ENCODE measurements at regions not wholly inside any gene's neighbourhood (a gene's known extent, or its start where the extent isn't known, plus 50 kb on each side); places are given as distances from the start of the nearest gene placed in this dataset.

GRCh38 chr3:111338059-111338698 lies 203.8 kb upstream of the CD96 start:
- TF ChIP-seq, protein P1, sequence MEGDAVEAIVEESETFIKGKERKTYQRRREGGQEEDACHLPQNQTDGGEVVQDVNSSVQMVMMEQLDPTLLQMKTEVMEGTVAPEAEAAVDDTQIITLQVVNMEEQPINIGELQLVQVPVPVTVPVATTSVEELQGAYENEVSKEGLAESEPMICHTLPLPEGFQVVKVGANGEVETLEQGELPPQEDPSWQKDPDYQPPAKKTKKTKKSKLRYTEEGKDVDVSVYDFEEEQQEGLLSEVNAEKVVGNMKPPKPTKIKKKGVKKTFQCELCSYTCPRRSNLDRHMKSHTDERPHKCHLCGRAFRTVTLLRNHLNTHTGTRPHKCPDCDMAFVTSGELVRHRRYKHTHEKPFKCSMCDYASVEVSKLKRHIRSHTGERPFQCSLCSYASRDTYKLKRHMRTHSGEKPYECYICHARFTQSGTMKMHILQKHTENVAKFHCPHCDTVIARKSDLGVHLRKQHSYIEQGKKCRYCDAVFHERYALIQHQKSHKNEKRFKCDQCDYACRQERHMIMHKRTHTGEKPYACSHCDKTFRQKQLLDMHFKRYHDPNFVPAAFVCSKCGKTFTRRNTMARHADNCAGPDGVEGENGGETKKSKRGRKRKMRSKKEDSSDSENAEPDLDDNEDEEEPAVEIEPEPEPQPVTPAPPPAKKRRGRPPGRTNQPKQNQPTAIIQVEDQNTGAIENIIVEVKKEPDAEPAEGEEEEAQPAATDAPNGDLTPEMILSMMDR (conservative IDR thresholded peaks at IDR 0.05; ENCODE audit: low read depth in 2 of 2), result peak; percentile 88 to 97
- TF ChIP-seq POLR2AphosphoS5 (IDR thresholded peaks at IDR 0.05; ENCODE audit: low read depth) (no peak), JUNB (IDR thresholded peaks at IDR 0.05; ENCODE audit: unreplicated experiment) (no peak), EZH2 (IDR thresholded peaks at IDR 0.05; ENCODE audit: low read depth, unreplicated experiment) (no peak), EZH2phosphoT487 (IDR thresholded peaks at IDR 0.05; ENCODE audit: unreplicated experiment) (no peak), CREB1 (CRISPR knock-in tag; IDR thresholded peaks at IDR 0.05; ENCODE audit: low read depth) (no peak), REST (IDR thresholded peaks at IDR 0.05; ENCODE audit: unreplicated experiment) (no peak), NANOG (IDR thresholded peaks at IDR 0.05; ENCODE audit: borderline replicate concordance) (no peak), ZNF114 (CRISPR knock-in tag; IDR thresholded peaks at IDR 0.05) (no peak)
- TF ChIP-seq, protein P2, sequence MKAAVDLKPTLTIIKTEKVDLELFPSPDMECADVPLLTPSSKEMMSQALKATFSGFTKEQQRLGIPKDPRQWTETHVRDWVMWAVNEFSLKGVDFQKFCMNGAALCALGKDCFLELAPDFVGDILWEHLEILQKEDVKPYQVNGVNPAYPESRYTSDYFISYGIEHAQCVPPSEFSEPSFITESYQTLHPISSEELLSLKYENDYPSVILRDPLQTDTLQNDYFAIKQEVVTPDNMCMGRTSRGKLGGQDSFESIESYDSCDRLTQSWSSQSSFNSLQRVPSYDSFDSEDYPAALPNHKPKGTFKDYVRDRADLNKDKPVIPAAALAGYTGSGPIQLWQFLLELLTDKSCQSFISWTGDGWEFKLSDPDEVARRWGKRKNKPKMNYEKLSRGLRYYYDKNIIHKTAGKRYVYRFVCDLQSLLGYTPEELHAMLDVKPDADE (IDR thresholded peaks at IDR 0.05), result no peak
- TF ChIP-seq, protein P3, sequence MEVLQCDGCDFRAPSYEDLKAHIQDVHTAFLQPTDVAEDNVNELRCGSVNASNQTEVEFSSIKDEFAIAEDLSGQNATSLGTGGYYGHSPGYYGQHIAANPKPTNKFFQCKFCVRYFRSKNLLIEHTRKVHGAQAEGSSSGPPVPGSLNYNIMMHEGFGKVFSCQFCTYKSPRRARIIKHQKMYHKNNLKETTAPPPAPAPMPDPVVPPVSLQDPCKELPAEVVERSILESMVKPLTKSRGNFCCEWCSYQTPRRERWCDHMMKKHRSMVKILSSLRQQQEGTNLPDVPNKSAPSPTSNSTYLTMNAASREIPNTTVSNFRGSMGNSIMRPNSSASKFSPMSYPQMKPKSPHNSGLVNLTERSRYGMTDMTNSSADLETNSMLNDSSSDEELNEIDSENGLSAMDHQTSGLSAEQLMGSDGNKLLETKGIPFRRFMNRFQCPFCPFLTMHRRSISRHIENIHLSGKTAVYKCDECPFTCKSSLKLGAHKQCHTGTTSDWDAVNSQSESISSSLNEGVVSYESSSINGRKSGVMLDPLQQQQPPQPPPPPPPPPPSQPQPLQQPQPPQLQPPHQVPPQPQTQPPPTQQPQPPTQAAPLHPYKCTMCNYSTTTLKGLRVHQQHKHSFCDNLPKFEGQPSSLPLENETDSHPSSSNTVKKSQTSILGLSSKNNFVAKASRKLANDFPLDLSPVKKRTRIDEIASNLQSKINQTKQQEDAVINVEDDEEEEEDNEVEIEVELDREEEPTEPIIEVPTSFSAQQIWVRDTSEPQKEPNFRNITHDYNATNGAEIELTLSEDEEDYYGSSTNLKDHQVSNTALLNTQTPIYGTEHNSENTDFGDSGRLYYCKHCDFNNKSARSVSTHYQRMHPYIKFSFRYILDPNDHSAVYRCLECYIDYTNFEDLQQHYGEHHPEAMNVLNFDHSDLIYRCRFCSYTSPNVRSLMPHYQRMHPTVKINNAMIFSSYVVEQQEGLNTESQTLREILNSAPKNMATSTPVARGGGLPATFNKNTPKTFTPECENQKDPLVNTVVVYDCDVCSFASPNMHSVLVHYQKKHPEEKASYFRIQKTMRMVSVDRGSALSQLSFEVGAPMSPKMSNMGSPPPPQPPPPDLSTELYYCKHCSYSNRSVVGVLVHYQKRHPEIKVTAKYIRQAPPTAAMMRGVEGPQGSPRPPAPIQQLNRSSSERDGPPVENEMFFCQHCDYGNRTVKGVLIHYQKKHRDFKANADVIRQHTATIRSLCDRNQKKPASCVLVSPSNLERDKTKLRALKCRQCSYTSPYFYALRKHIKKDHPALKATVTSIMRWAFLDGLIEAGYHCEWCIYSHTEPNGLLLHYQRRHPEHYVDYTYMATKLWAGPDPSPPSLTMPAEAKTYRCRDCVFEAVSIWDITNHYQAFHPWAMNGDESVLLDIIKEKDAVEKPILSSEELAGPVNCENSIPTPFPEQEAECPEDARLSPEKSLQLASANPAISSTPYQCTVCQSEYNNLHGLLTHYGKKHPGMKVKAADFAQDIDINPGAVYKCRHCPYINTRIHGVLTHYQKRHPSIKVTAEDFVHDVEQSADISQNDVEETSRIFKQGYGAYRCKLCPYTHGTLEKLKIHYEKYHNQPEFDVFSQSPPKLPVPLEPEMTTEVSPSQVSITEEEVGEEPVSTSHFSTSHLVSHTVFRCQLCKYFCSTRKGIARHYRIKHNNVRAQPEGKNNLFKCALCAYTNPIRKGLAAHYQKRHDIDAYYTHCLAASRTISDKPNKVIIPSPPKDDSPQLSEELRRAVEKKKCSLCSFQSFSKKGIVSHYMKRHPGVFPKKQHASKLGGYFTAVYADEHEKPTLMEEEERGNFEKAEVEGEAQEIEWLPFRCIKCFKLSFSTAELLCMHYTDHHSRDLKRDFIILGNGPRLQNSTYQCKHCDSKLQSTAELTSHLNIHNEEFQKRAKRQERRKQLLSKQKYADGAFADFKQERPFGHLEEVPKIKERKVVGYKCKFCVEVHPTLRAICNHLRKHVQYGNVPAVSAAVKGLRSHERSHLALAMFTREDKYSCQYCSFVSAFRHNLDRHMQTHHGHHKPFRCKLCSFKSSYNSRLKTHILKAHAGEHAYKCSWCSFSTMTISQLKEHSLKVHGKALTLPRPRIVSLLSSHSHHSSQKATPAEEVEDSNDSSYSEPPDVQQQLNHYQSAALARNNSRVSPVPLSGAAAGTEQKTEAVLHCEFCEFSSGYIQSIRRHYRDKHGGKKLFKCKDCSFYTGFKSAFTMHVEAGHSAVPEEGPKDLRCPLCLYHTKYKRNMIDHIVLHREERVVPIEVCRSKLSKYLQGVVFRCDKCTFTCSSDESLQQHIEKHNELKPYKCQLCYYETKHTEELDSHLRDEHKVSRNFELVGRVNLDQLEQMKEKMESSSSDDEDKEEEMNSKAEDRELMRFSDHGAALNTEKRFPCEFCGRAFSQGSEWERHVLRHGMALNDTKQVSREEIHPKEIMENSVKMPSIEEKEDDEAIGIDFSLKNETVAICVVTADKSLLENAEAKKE (CRISPR knock-in tag; IDR thresholded peaks at IDR 0.05), result no peak
